IPS-15b (cell line): ENCODE measurements at regions not wholly inside any gene's neighbourhood (a gene's known extent, or its start where the extent isn't known, plus 50 kb on each side); places are given as distances from the start of the nearest gene placed in this dataset.

ENCODE experiments used
- H3K27me3 ChIP-seq: one replicate; pipeline ENCODE4 v1.6.1; 2013; ENCODE audit warnings: low read length; ENCODE audit not compliant: control insufficient read depth, insufficient read depth
- H3K36me3 ChIP-seq: one replicate; pipeline ENCODE4 v1.6.1; 2013; ENCODE audit warnings: low read length; ENCODE audit not compliant: control insufficient read depth, insufficient read depth
- H3K4me1 ChIP-seq: one replicate; pipeline ENCODE4 v1.6.1; 2013; ENCODE audit warnings: mild to moderate bottlenecking, low read length; ENCODE audit not compliant: control insufficient read depth, insufficient read depth
- H3K4me3 ChIP-seq: one replicate; pipeline ENCODE4 v1.5.1; 2013; ENCODE audit warnings: low read depth, low read length
- H3K9ac ChIP-seq: one replicate; pipeline ENCODE4 v1.6.1; 2013; ENCODE audit warnings: low read depth, mild to moderate bottlenecking, low read length
- H3K9me3 ChIP-seq: one replicate; pipeline ENCODE4 v1.6.1; 2013; ENCODE audit warnings: mild to moderate bottlenecking, low read length; ENCODE audit not compliant: control insufficient read depth, insufficient read depth

DNA sequence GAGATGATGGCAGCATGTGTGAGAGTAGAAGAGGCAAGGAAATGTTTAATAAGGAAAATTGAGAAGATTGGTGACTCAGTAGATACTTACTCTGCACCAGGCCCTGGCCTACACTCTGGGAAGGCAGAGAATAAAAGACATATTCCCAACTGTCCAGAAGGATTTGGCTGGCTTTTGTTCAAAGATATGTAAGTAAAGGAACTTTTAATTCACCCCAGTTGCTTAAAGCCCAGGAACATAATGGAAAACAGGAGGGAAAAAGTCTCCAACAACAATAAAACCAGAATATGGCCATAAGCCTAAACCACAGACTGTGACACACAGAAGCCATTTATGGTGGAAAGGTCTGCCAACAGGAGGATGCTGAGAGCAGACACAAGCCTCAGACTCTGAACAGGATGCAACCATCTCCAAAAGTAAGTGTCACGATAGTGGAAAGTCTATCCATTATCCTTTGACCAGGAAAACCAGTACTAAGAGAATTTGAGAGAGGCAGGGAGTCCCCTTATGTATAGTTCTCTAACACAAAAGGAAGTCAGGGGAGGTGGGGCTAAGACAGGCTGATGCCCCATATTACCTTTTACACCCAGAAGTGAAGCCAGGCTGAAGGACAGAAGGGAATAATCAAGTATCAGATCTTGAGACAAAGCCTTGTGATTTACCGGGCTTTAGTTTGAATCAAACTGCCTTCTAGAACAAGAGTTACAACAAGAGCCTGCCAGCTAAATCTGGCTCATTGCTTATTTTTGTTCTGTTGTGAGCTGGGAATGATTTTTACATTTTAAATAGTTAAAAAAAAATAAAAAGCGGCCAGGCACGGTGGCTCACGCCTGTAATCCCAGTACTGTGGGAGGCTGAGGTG, 169.5 kb upstream of the STARD13 start:
- Histone ChIP-seq H3K4me1 (no peaks in the 10 kb centered on the region), H3K9me3 (no peaks in the 10 kb centered on the region), H3K9ac (no peak overlapping the region), H3K27me3 (no peaks in the 10 kb centered on the region), H3K4me3 (no peak overlapping the region), H3K36me3 (no peaks in the 10 kb centered on the region)

DNA sequence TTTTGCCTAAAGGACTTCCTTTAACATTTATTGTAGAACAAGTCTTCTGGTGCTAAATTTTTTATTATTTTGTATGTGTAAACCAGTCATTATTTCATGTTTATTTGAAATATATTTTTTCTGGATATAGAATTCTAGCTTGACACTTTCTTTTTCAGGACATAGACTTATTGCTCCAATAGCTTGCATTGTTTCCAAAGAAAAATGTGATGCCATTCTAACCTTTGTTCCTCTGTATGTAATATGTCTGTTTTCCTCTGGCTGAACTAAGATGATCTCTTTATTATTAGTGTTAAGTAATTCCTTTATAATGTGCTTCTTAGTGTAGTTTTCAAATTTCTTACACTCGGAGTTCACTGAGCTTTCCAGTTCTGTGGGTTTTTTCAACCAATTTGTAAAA, 174.1 kb upstream of the STARD13 start:
- Histone ChIP-seq H3K27me3 (no peaks in the 10 kb centered on the region), H3K36me3 (no peaks in the 10 kb centered on the region), H3K4me1 (no peaks in the 10 kb centered on the region), H3K9me3 (no peaks in the 10 kb centered on the region), H3K9ac (no peak overlapping the region), H3K4me3 (no peak overlapping the region)

DNA sequence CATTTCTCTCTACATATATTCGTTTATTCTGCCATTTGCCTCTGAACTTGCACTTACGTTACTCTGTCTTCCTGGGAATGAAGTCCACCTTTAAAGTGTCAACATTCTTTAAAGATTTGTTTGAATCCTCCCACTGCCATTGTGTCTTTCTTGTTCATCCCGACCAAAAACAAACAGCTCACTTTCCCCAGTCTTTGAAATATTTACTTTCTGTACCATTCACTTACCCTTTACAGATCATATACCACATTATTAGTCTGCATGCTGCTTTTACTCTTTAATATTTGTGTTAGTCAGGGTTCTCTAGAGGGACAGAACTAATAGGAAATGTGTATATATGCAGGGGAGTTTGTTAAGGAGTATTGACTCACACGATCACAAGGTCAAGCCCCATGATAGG, 176.6 kb upstream of the STARD13 start:
- Histone ChIP-seq H3K36me3 (no peaks in the 10 kb centered on the region), H3K4me1 (no peaks in the 10 kb centered on the region), H3K9me3 (no peaks in the 10 kb centered on the region), H3K9ac (no peak overlapping the region), H3K4me3 (no peak overlapping the region), H3K27me3 (no peaks in the 10 kb centered on the region)

DNA sequence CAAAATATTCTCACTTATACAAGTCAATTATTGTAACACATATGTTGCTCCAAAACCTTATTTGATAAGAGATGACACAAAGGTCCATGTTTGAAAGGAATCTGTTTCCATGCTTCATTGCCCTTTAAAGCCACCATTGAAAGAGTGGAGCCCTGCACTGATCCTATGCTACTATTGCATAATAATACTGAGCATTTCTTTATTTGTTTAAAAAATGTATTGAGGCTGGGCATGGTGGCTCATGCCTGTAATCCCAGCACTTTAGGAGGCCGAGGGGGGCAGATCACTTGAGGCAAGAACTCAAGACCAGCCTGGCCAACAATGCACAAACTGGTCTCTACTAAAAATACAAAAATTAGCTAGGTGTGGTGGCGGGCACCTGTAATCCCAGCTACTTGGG, 178.8 kb upstream of the STARD13 start:
- no peaks in the 10 kb centered on the region for H3K36me3 ChIP-seq
- no peak overlapping the region for H3K9ac ChIP-seq
- H3K27me3 ChIP-seq, result no peaks in the 10 kb centered on the region
- H3K9me3 ChIP-seq, result no peaks in the 10 kb centered on the region
- no peaks in the 10 kb centered on the region for H3K4me1 ChIP-seq
- no peak overlapping the region for H3K4me3 ChIP-seq

DNA sequence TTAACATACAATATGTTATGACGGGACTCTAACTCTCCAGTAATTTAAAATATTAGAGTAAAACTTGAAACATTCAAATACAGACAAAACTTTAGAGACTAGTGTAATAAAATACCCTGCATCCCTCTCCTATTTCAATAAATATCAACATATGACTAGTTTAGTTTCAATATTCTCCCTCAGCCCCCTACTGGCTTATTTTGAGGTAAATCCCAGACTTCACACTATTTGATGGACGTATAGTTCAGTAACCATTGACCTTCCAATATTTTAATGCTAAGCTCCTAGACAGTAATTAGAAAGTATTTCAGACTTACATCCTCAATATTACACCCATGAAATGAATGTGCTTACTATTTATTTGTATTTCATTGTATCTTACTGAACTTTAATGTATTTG, 180.7 kb upstream of the STARD13 start:
- H3K27me3 ChIP-seq, result no peaks in the 10 kb centered on the region
- H3K9ac ChIP-seq, result no peak overlapping the region
- peaks cover 2% of the 10 kb centered on the region for H3K4me1 ChIP-seq
- no peaks in the 10 kb centered on the region for H3K36me3 ChIP-seq
- H3K9me3 ChIP-seq, result no peaks in the 10 kb centered on the region
- H3K4me3 ChIP-seq, result no peak overlapping the region

DNA sequence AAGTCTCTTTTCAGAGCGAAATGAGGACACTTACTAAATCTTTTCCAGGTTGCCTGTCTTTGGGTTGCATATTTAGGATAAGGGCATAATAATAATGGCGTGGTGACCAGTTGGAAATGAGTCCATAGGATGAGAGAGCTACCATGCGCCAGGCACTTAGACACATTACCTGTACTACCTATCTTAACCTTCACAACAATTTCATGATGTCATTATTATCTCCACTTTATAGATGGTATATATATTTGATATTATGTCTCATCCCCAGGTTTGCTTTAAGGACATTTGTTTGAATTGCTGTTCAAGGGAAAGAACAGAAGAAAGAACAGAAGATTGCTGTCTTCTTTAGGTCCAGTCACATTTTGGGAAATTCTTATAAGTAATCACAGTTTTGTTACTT, 182.0 kb upstream of the STARD13 start:
- Histone ChIP-seq H3K4me3 (no peak overlapping the region), H3K9ac (no peak overlapping the region), H3K9me3 (no peaks in the 10 kb centered on the region), H3K36me3 (no peaks in the 10 kb centered on the region), H3K4me1 (peaks cover 2% of the 10 kb centered on the region), H3K27me3 (no peaks in the 10 kb centered on the region)

DNA sequence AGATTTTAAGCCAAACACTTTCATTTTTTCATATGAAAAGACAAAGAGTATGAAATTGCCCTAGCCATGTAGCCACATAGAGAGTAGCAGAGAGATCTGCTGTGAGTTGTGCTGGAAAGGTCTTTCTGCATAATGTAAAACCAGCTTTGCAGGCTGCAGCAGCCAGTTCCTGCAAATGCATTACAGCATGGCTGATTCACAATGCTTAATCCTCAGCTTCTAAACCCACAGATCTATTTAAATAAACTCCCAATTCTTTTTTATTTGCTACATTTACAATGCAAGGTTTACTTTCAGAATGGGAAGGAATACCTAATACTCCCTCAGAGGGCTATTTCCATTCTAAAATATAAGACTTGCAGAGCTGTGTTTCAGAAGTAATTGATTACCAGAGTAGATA, 185.6 kb upstream of the STARD13 start:
- no peaks in the 10 kb centered on the region for H3K9me3 ChIP-seq
- no peaks in the 10 kb centered on the region for H3K27me3 ChIP-seq
- H3K36me3 ChIP-seq, result no peaks in the 10 kb centered on the region
- H3K4me3 ChIP-seq, result no peak overlapping the region
- no peak overlapping the region for H3K9ac ChIP-seq
- H3K4me1 ChIP-seq, result peaks cover 2% of the 10 kb centered on the region

DNA sequence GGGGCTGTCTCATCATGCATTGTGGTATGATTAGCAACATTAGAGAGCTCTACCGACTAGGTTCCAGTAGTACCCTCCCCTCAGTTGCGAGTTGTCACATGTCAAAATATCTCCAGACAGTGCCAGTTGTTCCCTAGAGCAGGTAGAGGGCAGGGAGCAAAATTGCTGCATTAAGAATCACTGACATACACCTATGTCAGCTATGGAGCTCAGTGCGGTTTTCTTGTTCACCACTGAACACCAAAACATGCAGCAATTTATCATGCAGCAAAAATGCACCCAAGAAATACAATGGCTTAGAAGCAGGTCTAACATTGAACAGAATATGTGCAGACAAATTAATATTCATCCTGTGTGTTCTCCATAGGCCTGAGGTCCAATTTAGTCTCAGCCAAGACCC, 186.9 kb upstream of the STARD13 start:
- Histone ChIP-seq H3K27me3 (no peaks in the 10 kb centered on the region), H3K4me3 (no peak overlapping the region), H3K36me3 (no peaks in the 10 kb centered on the region), H3K4me1 (peaks cover 2% of the 10 kb centered on the region), H3K9me3 (no peaks in the 10 kb centered on the region), H3K9ac (no peak overlapping the region)

DNA sequence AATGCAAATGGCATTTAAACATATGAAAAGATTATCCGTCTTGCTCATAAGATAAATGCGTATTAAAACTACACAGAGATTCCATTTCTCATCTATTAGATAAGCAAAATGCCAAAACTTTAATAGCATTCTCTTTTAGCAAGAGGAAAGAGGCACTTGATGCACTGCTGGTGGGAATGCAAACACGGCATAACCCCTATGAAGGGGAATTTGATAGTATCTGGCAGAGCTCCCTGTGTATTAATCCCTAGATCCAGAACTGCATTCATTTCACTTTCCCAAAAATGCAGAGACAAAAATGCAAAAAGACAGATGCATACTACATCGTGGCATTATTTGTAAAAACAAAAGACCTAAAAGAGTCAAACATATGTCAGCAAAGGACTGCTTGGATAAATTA, 193.6 kb upstream of the STARD13 start:
- Histone ChIP-seq H3K9me3 (no peaks in the 10 kb centered on the region), H3K9ac (no peak overlapping the region), H3K4me1 (no peaks in the 10 kb centered on the region), H3K27me3 (no peaks in the 10 kb centered on the region), H3K36me3 (no peaks in the 10 kb centered on the region), H3K4me3 (no peak overlapping the region)

DNA sequence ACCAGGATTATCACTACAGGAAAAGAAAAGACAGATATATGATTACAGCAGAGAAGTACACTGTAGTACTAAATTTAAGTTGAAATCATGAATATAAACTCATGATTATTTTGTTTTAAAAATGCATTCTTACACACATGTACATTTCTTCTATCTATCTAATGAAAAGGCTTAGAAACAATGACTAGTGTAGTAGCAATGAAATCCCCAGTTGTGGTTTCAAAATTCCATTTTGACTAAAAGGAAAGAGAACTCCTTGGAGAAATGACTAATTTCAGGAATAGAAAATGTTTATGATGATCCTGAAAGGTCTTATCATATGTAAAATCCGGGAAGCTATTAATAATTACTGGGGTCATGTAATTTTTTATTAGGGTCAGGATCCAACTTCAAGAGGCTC, 195.0 kb upstream of the STARD13 start:
- no peaks in the 10 kb centered on the region for H3K36me3 ChIP-seq
- no peak overlapping the region for H3K4me3 ChIP-seq
- H3K4me1 ChIP-seq, result no peaks in the 10 kb centered on the region
- no peaks in the 10 kb centered on the region for H3K9me3 ChIP-seq
- H3K9ac ChIP-seq, result no peak overlapping the region
- H3K27me3 ChIP-seq, result no peaks in the 10 kb centered on the region

DNA sequence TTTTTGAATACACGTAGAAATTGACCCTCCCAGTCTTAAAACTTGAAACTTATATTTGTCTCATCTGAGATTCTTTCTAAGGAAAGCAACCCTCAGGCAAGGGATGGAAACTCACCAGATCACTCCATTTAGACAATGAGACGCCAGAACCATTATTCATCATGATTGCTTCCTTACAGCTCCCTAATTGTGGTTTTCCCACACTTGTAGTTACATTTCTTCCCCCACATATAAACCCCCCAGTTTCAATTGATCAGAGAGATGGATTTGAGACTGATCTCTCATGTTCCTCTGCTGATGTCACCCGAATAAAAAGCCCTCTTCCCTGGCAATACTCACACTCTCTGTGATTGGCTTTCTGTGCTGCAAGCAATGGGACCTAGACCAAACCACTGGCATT, 197.9 kb upstream of the STARD13 start:
- no peaks in the 10 kb centered on the region for H3K27me3 ChIP-seq
- H3K36me3 ChIP-seq, result no peaks in the 10 kb centered on the region
- H3K9me3 ChIP-seq, result no peaks in the 10 kb centered on the region
- no peak overlapping the region for H3K9ac ChIP-seq
- no peaks in the 10 kb centered on the region for H3K4me1 ChIP-seq
- no peak overlapping the region for H3K4me3 ChIP-seq

DNA sequence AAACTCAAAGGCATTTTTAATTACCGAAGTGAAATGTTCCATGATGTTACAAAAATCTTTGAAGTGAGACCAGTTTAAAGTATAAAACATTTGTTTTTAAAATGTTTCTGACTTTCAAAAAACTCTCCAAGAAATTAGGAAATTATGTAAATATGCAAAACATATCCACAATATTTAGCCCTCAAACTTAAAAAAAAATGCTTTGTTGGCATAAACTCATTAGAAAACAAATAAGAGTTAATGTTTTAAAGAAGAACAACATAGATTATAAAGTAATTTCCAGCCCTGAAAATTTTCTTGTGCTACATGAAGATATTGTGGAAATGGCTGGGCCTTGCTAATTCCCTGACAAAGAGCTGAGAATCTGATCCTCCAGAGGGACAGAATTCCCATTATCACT, 199.7 kb upstream of the STARD13 start:
- Histone ChIP-seq H3K9me3 (no peaks in the 10 kb centered on the region), H3K9ac (no peak overlapping the region), H3K36me3 (no peaks in the 10 kb centered on the region), H3K4me1 (peaks cover 6% of the 10 kb centered on the region), H3K4me3 (no peak overlapping the region), H3K27me3 (no peaks in the 10 kb centered on the region)
